HG02840 (cell line): ENCODE measurements at regions not wholly inside any gene's neighbourhood (a gene's known extent, or its start where the extent isn't known, plus 50 kb on each side); places are given as distances from the start of the nearest gene placed in this dataset.
"Not testable (repeated sequence)": the region's sequence is repeated elsewhere in the genome, so short reads cannot be mapped to it uniquely, and the experiment has no call there.

Experiments
- ATAC-seq: cut with Tn5 transposase; IDR thresholded peaks from one replicate; pipeline ENCODE4 v1.9.1; 2021; ENCODE audit warnings: mild to moderate bottlenecking, moderate library complexity, moderate number of reproducible peaks; ENCODE audit not compliant: unreplicated experiment, low FRiP score

GRCh38 chr14:50014809-50015430 is 101.5 kb downstream of the VCPKMT start:
- ATAC-seq = no peak

- no peak for ATAC-seq
These were observed 100.7 kb downstream of the VCPKMT start for GRCh38 chr14:50015716-50016115.

GRCh38 chr14:50018201-50018932 is 98.0 kb downstream of the VCPKMT start:
- ATAC-seq = no peak

- ATAC-seq = no peak
These were observed 97.5 kb downstream of the VCPKMT start for GRCh38 chr14:50018933-50019210.

- ATAC-seq = no peak
These were observed 96.2 kb downstream of the VCPKMT start for GRCh38 chr14:50020184-50020583.

GRCh38 chr14:50020799-50021198 is 95.6 kb downstream of the VCPKMT start:
- ATAC-seq = no peak

GRCh38 chr14:50021261-50022031 is 94.9 kb downstream of the VCPKMT start:
- no peak for ATAC-seq

GRCh38 chr14:50022661-50023060 is 93.7 kb downstream of the VCPKMT start:
- no peak for ATAC-seq

- ATAC-seq = no peak
These were observed 92.5 kb downstream of the VCPKMT start for GRCh38 chr14:50023671-50024490.

- no peak for ATAC-seq
These were observed 91.3 kb downstream of the VCPKMT start for GRCh38 chr14:50025073-50025472.

- no peak for ATAC-seq
These were observed 90.6 kb downstream of the VCPKMT start for GRCh38 chr14:50025776-50026175.

- no peak for ATAC-seq
These were observed 90.0 kb downstream of the VCPKMT start for GRCh38 chr14:50026396-50026795.

- no peak for ATAC-seq
These were observed 88.6 kb downstream of the VCPKMT start for GRCh38 chr14:50027816-50028215.

- ATAC-seq = no peak
These were observed 87.9 kb downstream of the VCPKMT start for GRCh38 chr14:50028458-50028857.

GRCh38 chr14:50030036-50030435 is 86.3 kb downstream of the VCPKMT start:
- no peak for ATAC-seq

GRCh38 chr14:50030911-50031310 is 85.5 kb downstream of the VCPKMT start:
- not testable (repeated sequence) for ATAC-seq

- no peak for ATAC-seq
These were observed 84.6 kb downstream of the VCPKMT start for GRCh38 chr14:50031602-50032313.

- not testable (repeated sequence) for ATAC-seq
These were observed 83.8 kb downstream of the VCPKMT start for GRCh38 chr14:50032462-50033167.

GRCh38 chr14:50035214-50035613 is 81.2 kb downstream of the VCPKMT start:
- ATAC-seq = no peak

GRCh38 chr14:50036211-50036610 is 80.2 kb downstream of the VCPKMT start:
- ATAC-seq = no peak
